PC-9 (cell line): ENCODE measurements at regions not wholly inside any gene's neighbourhood (a gene's known extent, or its start where the extent isn't known, plus 50 kb on each side); places are given as distances from the start of the nearest gene placed in this dataset.

Experiments used
- EZH2 ChIP-seq: fragments of 200-600 bp; sonication (generic); IDR thresholded peaks from 2 replicates; pipeline ENCODE4 v1.8.0; 2017; ENCODE audit warnings: antibody characterized with exemption, low read depth
- TF ChIP-seq, protein P1 (sequence below): fragments of 200-600 bp; sonication (generic); conservative IDR thresholded peaks from 2 replicates; pipeline ENCODE4 v1.6.1; 2017; ENCODE audit warnings: mixed run types, antibody characterized with exemption, mild to moderate bottlenecking, moderate library complexity

DNA sequence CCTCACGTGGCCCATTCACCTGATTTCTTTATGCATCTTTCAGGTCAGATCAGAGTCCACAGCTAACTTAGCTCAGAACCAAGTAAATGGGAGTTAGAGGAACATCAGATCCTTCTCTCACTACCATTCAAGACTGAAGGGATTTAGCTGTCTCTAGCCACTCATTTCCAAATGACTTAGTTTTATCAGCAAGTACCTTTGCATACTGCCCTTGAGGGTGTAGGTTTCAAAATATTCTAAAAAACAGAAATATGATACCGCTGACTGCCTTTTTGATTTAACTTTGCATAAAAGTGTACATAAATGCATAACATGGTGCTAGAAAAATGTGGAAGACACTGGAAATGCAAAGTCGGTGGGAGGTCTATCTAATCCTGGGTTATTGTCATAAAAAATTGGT is 500.6 kb upstream of the CHORDC1 start:
- no peak for TF ChIP-seq EZH2
- TF ChIP-seq, protein P1, sequence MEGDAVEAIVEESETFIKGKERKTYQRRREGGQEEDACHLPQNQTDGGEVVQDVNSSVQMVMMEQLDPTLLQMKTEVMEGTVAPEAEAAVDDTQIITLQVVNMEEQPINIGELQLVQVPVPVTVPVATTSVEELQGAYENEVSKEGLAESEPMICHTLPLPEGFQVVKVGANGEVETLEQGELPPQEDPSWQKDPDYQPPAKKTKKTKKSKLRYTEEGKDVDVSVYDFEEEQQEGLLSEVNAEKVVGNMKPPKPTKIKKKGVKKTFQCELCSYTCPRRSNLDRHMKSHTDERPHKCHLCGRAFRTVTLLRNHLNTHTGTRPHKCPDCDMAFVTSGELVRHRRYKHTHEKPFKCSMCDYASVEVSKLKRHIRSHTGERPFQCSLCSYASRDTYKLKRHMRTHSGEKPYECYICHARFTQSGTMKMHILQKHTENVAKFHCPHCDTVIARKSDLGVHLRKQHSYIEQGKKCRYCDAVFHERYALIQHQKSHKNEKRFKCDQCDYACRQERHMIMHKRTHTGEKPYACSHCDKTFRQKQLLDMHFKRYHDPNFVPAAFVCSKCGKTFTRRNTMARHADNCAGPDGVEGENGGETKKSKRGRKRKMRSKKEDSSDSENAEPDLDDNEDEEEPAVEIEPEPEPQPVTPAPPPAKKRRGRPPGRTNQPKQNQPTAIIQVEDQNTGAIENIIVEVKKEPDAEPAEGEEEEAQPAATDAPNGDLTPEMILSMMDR = no peak
